PFSK-1 (cell line): ENCODE measurements at regions not wholly inside any gene's neighbourhood (a gene's known extent, or its start where the extent isn't known, plus 50 kb on each side); places are given as distances from the start of the nearest gene placed in this dataset.

Experiments used
- POLR2AphosphoS5 ChIP-seq: IDR thresholded peaks from 2 replicates; pipeline ENCODE4 v1.6.1; 2012; ENCODE audit warnings: low read depth, mild to moderate bottlenecking, control low read depth, low read length, moderate library complexity
- SIN3A ChIP-seq: IDR thresholded peaks from 2 replicates; pipeline ENCODE4 v1.6.1; 2012; ENCODE audit warnings: mild to moderate bottlenecking, low read length, moderate library complexity, borderline replicate concordance; ENCODE audit not compliant: insufficient read depth
- TAF1 ChIP-seq: IDR thresholded peaks from 2 replicates; pipeline ENCODE4 v1.6.1; 2012; ENCODE audit warnings: low read length, control low read depth, borderline replicate concordance; ENCODE audit not compliant: insufficient read depth
- TF ChIP-seq, protein P1 (sequence below), 2 experiments: IDR thresholded peaks; 2 replicates each; pipeline versions ENCODE4 v1.6.1 to v1.8.0; 2011 to 2012; ENCODE audit warnings: low read depth in 2 of 2, low read length in 2 of 2, control low read depth in 1 of 2, inconsistent platforms in 1 of 2, mild to moderate bottlenecking in 1 of 2, moderate library complexity in 1 of 2; ENCODE audit not compliant: insufficient read depth in 1 of 2

DNA sequence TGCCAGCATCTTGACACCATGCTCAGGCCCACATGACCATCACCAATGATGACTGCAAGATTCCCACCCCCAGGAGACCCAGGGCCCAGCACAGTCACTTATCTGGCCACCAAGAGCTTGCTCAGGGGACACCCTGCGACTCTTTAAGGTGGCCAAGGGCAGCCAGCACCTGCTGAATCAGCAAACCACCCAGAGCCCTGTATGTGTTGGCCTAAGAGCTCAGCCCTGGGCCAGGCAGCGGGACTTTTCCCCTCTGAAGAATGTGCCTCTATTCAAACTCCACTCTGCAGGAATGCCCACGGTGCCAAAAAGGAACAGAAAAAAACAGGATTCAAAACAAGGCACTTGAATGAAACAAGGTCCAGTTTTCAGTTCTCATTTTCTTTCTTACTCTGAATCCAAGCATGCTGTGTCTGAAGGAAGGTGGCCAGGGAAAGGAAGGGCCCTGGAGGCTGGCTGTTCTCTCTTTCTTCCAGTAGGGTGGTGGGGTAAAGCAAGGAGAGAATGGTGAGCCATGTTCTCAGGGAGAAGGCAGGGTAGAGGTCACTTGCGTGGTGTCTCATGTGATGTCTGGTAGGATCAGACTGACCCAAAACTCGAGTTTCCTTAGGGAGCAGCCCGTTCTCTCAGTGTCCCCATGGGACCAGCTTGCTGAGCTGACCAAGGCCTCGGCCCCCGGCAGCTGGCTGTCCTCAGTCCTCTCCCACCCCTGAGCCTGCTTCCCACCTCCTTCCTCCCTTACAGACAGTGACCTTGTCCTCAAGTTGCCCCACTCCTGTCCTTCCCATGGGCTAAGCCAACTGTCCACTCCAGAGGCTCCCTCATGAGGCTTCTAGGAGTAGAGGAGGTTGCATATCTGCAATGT is 150.0 kb downstream of the RNF152 start:
- TF ChIP-seq POLR2AphosphoS5 (no peak), TAF1 (no peak), SIN3A (no peak)
- TF ChIP-seq, protein P1, sequence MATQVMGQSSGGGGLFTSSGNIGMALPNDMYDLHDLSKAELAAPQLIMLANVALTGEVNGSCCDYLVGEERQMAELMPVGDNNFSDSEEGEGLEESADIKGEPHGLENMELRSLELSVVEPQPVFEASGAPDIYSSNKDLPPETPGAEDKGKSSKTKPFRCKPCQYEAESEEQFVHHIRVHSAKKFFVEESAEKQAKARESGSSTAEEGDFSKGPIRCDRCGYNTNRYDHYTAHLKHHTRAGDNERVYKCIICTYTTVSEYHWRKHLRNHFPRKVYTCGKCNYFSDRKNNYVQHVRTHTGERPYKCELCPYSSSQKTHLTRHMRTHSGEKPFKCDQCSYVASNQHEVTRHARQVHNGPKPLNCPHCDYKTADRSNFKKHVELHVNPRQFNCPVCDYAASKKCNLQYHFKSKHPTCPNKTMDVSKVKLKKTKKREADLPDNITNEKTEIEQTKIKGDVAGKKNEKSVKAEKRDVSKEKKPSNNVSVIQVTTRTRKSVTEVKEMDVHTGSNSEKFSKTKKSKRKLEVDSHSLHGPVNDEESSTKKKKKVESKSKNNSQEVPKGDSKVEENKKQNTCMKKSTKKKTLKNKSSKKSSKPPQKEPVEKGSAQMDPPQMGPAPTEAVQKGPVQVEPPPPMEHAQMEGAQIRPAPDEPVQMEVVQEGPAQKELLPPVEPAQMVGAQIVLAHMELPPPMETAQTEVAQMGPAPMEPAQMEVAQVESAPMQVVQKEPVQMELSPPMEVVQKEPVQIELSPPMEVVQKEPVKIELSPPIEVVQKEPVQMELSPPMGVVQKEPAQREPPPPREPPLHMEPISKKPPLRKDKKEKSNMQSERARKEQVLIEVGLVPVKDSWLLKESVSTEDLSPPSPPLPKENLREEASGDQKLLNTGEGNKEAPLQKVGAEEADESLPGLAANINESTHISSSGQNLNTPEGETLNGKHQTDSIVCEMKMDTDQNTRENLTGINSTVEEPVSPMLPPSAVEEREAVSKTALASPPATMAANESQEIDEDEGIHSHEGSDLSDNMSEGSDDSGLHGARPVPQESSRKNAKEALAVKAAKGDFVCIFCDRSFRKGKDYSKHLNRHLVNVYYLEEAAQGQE (IDR thresholded peaks at IDR 0.05; ENCODE audit: insufficient read depth in 1 of 2, low read depth in 2 of 2, low read length in 2 of 2), result no peak
